K562 (cell line): ENCODE measurements at regions not wholly inside any gene's neighbourhood (a gene's known extent, or its start where the extent isn't known, plus 50 kb on each side); places are given as distances from the start of the nearest gene placed in this dataset.

ENCODE experiments used
- ATAC-seq: fragments of 200-7000 bp; cut with Tn5 transposase; 3 replicates; pipeline ENCODE4 v1.9.1; 2020; ENCODE audit warnings: moderate library complexity
- BruUV-seq: library from RNA; stranded (reverse); fragments of 400-500 nt; replicated peaks from 2 replicates; lab custom pipeline; 2021; lab: Mats Ljungman, UMichigan
- CTCF ChIA-PET: fragments of 300-600 bp; formaldehyde crosslinking; extraction: SDS; loops from one replicate; lab custom pipeline; 2021; ENCODE audit warnings: low intra/inter-chr PET ratio; lab: Yijun Ruan, JAX
- POLR2A ChIA-PET: fragments of 300-600, 350-650 bp; sonication (Branson Sonifier 250); formaldehyde crosslinking; extraction: SDS; loops from one replicate; lab custom pipeline; 2021; ENCODE audit warnings: antibody characterized with exemption, inconsistent platforms; lab: Yijun Ruan, JAX
- DNase-seq, 4 experiments: peaks; one replicate each; pipeline versions ENCODE4 v3.0.0 to v3.0.0-alpha.2; 2011 to 2018; ENCODE audit warnings: low spot score in 3 of 4, mixed read lengths in 3 of 4; ENCODE audit errors: extremely low read depth in 1 of 4
- FAIRE-seq: peaks from 2 replicates; lab custom pipeline; 2011; peaks lifted over from hg19 to GRCh38; lab: Jason Lieb, UNC
- H2AFZ ChIP-seq: 2 replicates; pipeline ENCODE4 v1.6.0; 2011; ENCODE audit warnings: low read depth, low read length, control low read depth, inconsistent platforms
- H3K27ac ChIP-seq: fragments of 200-600 bp; 3 replicates; pipeline ENCODE4 v1.8.0; 2011; ENCODE audit warnings: low read depth, mild to moderate bottlenecking, control low read depth, inconsistent platforms, low read length, moderate library complexity, mixed read lengths; ENCODE audit errors: extremely low read depth
- H3K27me3 ChIP-seq, 2 experiments: fragments of 300-600 bp in 1 of 2; 2 replicates in 1 of 2; 3 replicates in 1 of 2; pipeline versions ENCODE4 v1.6.0 to v1.8.0; 2011; ENCODE audit warnings: inconsistent platforms in 2 of 2, low read length in 2 of 2, mild to moderate bottlenecking in 1 of 2, mixed read lengths in 1 of 2, moderate library complexity in 1 of 2; ENCODE audit not compliant: control insufficient read depth in 2 of 2, insufficient read depth in 2 of 2
- H3K36me3 ChIP-seq: fragments of 300-600 bp; 3 replicates; pipeline ENCODE4 v1.8.0; 2011; ENCODE audit warnings: mild to moderate bottlenecking, low read length, inconsistent platforms; ENCODE audit not compliant: control insufficient read depth, insufficient read depth
- H3K4me1 ChIP-seq, 2 experiments: fragments of 200-600 bp in 1 of 2; replicated peaks in 1 of 2; 2 replicates in 1 of 2; 3 replicates in 1 of 2; pipeline versions ENCODE4 v1.5.1 to v1.8.0; 2011; ENCODE audit warnings: inconsistent platforms in 2 of 2, low read length in 2 of 2, mild to moderate bottlenecking in 1 of 2, mixed read lengths in 1 of 2, moderate library complexity in 1 of 2; ENCODE audit not compliant: control insufficient read depth in 2 of 2, insufficient read depth in 2 of 2
- H3K4me2 ChIP-seq: 2 replicates; pipeline ENCODE4 v1.6.1; 2011; ENCODE audit warnings: low read length, control low read depth, inconsistent platforms, mixed read lengths; ENCODE audit not compliant: insufficient read depth
- H3K4me3 ChIP-seq: fragments of 200-600 bp; sonication (generic), shearing (Covaris generic); 2 replicates; pipeline ENCODE4 v1.5.1; 2016; ENCODE audit warnings: control low read depth, inconsistent platforms
- H3K79me2 ChIP-seq: fragments of 200-600 bp; 3 replicates; pipeline ENCODE4 v1.8.0; 2011; ENCODE audit warnings: low read length, inconsistent platforms; ENCODE audit not compliant: control insufficient read depth, insufficient read depth
- H3K9ac ChIP-seq, 2 experiments: 2 replicates each; pipeline versions ENCODE4 v1.6.0 to v1.6.1; 2011; ENCODE audit warnings: low read depth in 2 of 2, low read length in 2 of 2, control low read depth in 1 of 2, inconsistent platforms in 1 of 2, mild to moderate bottlenecking in 1 of 2, mixed read lengths in 1 of 2; ENCODE audit not compliant: insufficient read depth in 1 of 2
- H3K9me1 ChIP-seq: one replicate; pipeline ENCODE4 v1.6.0; 2011; ENCODE audit warnings: inconsistent platforms, mild to moderate bottlenecking, low read length, moderate library complexity; ENCODE audit not compliant: control insufficient read depth, insufficient read depth
- H3K9me3 ChIP-seq: replicated peaks from 2 replicates; pipeline ENCODE4 v1.5.1; 2011; ENCODE audit warnings: low read depth, low read length, inconsistent platforms; ENCODE audit not compliant: control insufficient read depth, insufficient read depth
- H4K20me1 ChIP-seq: replicated peaks from 2 replicates; pipeline ENCODE4 v1.6.1; 2011; ENCODE audit warnings: low read length, inconsistent platforms, mixed read lengths; ENCODE audit not compliant: control insufficient read depth, insufficient read depth
- ATF1 ChIP-seq, 2 experiments: fragments of 450-650 bp in 1 of 2; IDR thresholded peaks; 2 replicates each; pipeline ENCODE4 v1.6.1; 2016; ENCODE audit warnings: missing compliant biosample characterization in 1 of 2, missing genetic modification characterization in 1 of 2
- CGGBP1 ChIP-seq: fragments of 250-450 bp; sonication (Bioruptor Pico); IDR thresholded peaks from 2 replicates; pipeline ENCODE4 v1.9.0; 2021; ENCODE audit warnings: mild to moderate bottlenecking
- CHD1 ChIP-seq: fragments of 200-600 bp; sonication (generic); IDR thresholded peaks from one replicate; pipeline ENCODE4 v1.6.1; 2012; ENCODE audit warnings: mild to moderate bottlenecking, moderate library complexity, low read length, inconsistent platforms
- COPS2 ChIP-seq: fragments of 450-650 bp; conservative IDR thresholded peaks from 2 replicates; pipeline ENCODE4 v1.6.1; 2016; ENCODE audit warnings: mild to moderate bottlenecking, moderate library complexity
- CTBP1 ChIP-seq: fragments of 450-650 bp; IDR thresholded peaks from 2 replicates; pipeline ENCODE4 v1.6.1; 2016; ENCODE audit warnings: borderline replicate concordance
- DPF2 ChIP-seq: fragments of 450-650 bp; IDR thresholded peaks from 2 replicates; pipeline ENCODE4 v1.6.1; 2016
- FOSL1 ChIP-seq: fragments of 200-800 bp; sonication (Bioruptor generic); conservative IDR thresholded peaks from 2 replicates; pipeline ENCODE4 v1.6.1; 2016; ENCODE audit warnings: missing genetic modification characterization, missing compliant biosample characterization
- FOXJ2 ChIP-seq: fragments of 200-800 bp; sonication (Bioruptor generic); IDR thresholded peaks from 2 replicates; pipeline ENCODE4 v1.6.1; 2016; ENCODE audit warnings: missing genetic modification characterization, missing compliant biosample characterization
- FOXK2 ChIP-seq, 2 experiments: fragments of 450-650 bp; IDR thresholded peaks in 1 of 2; conservative IDR thresholded peaks in 1 of 2; 2 replicates each; pipeline ENCODE4 v1.6.1; 2016; ENCODE audit warnings: low read depth in 2 of 2, mild to moderate bottlenecking in 1 of 2
- ILF3 ChIP-seq: fragments of 450-650 bp; IDR thresholded peaks from 2 replicates; pipeline ENCODE4 v1.6.1; 2018; ENCODE audit warnings: antibody characterized with exemption, mild to moderate bottlenecking, moderate library complexity, borderline replicate concordance
- MXI1 ChIP-seq: IDR thresholded peaks from 2 replicates; pipeline ENCODE4 v1.6.1; 2011; ENCODE audit warnings: low read depth, mild to moderate bottlenecking, improper control_type of control experiment, low read length
- PHF21A ChIP-seq: fragments of 450-650 bp; IDR thresholded peaks from 2 replicates; pipeline ENCODE4 v1.6.1; 2017; ENCODE audit warnings: low read depth, borderline replicate concordance
- RFX7 ChIP-seq: fragments of 250-450 bp; sonication (Bioruptor Pico); IDR thresholded peaks from 2 replicates; pipeline ENCODE4 v1.5.1; 2021; ENCODE audit warnings: mild to moderate bottlenecking
- SETDB1 ChIP-seq: IDR thresholded peaks from one replicate; pipeline ENCODE4 v1.6.1; 2012; ENCODE audit warnings: low read length, control low read depth, inconsistent platforms
- SIRT6 ChIP-seq: IDR thresholded peaks from one replicate; pipeline ENCODE4 v1.6.1; 2012; ENCODE audit warnings: low read depth, mild to moderate bottlenecking, control low read depth, inconsistent platforms, low read length, moderate library complexity
- SNAPC5 ChIP-seq: fragments of 250-450 bp; sonication (Bioruptor Pico); IDR thresholded peaks from 2 replicates; pipeline ENCODE4 v1.8.0; 2021; ENCODE audit warnings: moderate library complexity, mild to moderate bottlenecking, inconsistent platforms
- TEAD1 ChIP-seq, 2 experiments: fragments of 450-650 bp in 1 of 2; sonication (generic) in 1 of 2; formaldehyde crosslinking; IDR thresholded peaks; 2 replicates each; pipeline versions ENCODE4 v1.4.0 to v1.8.0; 2020 to 2022; ENCODE audit warnings: mild to moderate bottlenecking in 2 of 2, missing genetic modification reagents in 1 of 2
- ZBTB11 ChIP-seq, 3 experiments: fragments of 200-800 bp in 1 of 3; fragments of 250-450 bp in 1 of 3; fragments of 450-650 bp in 1 of 3; sonication (Bioruptor Pico) in 1 of 3; sonication (Bioruptor generic) in 1 of 3; formaldehyde crosslinking in 1 of 3; IDR thresholded peaks; 2 replicates each; pipeline versions ENCODE4 v1.6.1 to v1.8.0; 2016 to 2022; ENCODE audit warnings: mild to moderate bottlenecking in 2 of 3, missing genetic modification characterization in 2 of 3, missing compliant biosample characterization in 1 of 3, moderate library complexity in 1 of 3
- ZNF134 ChIP-seq: fragments of 250-450 bp; sonication (Bioruptor Pico); conservative IDR thresholded peaks from 2 replicates; pipeline ENCODE4 v1.4.0; 2020
- ZNF583 ChIP-seq: fragments of 250-450 bp; sonication (Bioruptor Pico); IDR thresholded peaks from 2 replicates; pipeline ENCODE4 v1.4.0; 2020
- in situ Hi-C: fragments of 300-500 bp; cut with MboI; formaldehyde crosslinking; loops from 4 replicates; pipeline ENCODE4 v1.15.0; 2018; ENCODE audit warnings: inconsistent platforms, mixed read lengths
- intact Hi-C: fragments of 100-400 bp; cut with micrococcal nuclease; formaldehyde crosslinking; loops from 2 replicates; pipeline ENCODE4 v1.14.2; 2022

GRCh38 chr12:13592063-13592942, 389.1 kb downstream of the GRIN2B start (continued):
- TF ChIP-seq TEAD1 (CRISPR knock-in tag; IDR thresholded peaks at IDR 0.05) (no peak), SIRT6 (no peak), ILF3 (no peak), FOXJ2 (tag) (no peak), CHD1 (no peak)
- TF ChIP-seq, all 486 proteins: peak for 0

- no peak overlapping the region for H2AFZ ChIP-seq
- no peak overlapping the region for H3K27ac ChIP-seq
- CTCF ChIA-PET, result no interaction called here
- H3K36me3 ChIP-seq, result no peaks in the 10 kb centered on the region
- H3K9me3 ChIP-seq, result no peaks in the 10 kb centered on the region
- DNase-seq (no peak), ATAC-seq (no peak), FAIRE-seq (no peak)
- no peaks in the 10 kb centered on the region for H4K20me1 ChIP-seq
- in situ Hi-C loops, result no loop called here
- BruUV-seq, result no TSS peak
- H3K4me1 ChIP-seq, result no peaks in the 10 kb centered on the region
- H3K9ac ChIP-seq, result no peak overlapping the region
- no peak overlapping the region for H3K4me3 ChIP-seq
- POLR2A ChIA-PET, result no interaction called here
- no peak overlapping the region for H3K4me2 ChIP-seq
- intact Hi-C loops, result no loop called here
- H3K9me1 ChIP-seq, result no peaks in the 10 kb centered on the region
- H3K27me3 ChIP-seq, result no peaks in the 10 kb centered on the region
- no peaks in the 10 kb centered on the region for H3K79me2 ChIP-seq
- TF ChIP-seq ZBTB11 (CRISPR knock-in tag; IDR thresholded peaks at IDR 0.05) (no peak), CTBP1 (no peak), COPS2 (no peak), ZNF134 (CRISPR knock-in tag) (no peak), PHF21A (no peak), CGGBP1 (no peak), ATF1 (CRISPR knock-in tag; IDR thresholded peaks at IDR 0.05) (no peak), ATF1 (tag; IDR thresholded peaks at IDR 0.05) (no peak), FOSL1 (tag) (no peak), FOXK2 (conservative IDR thresholded peaks at IDR 0.05 in 1 of 2, IDR thresholded peaks at IDR 0.05 in 1 of 2; ENCODE audit: low read depth in 2 of 2) (no peak), MXI1 (no peak), SNAPC5 (no peak), RFX7 (CRISPR knock-in tag) (no peak), DPF2 (no peak), ZNF583 (no peak), SETDB1 (no peak)
These were observed 389.9 kb downstream of the GRIN2B start for GRCh38 chr12:13591488-13591887.
